Stomach smooth muscle (tissue), 2 donors: ENCODE measurements at regions not wholly inside any gene's neighbourhood (a gene's known extent, or its start where the extent isn't known, plus 50 kb on each side); places are given as distances from the start of the nearest gene placed in this dataset.

Source experiments
- H3K27ac ChIP-seq: one replicate; pipeline ENCODE4 v1.7.0; 2013; ENCODE audit warnings: mild to moderate bottlenecking, low read length, inconsistent platforms
- H3K27me3 ChIP-seq, 2 donors: one replicate each; pipeline ENCODE4 v1.7.0; 2013; ENCODE audit warnings: low read length in 2 of 2; ENCODE audit not compliant: insufficient read depth in 2 of 2, control insufficient read depth in 1 of 2
- H3K36me3 ChIP-seq, 2 donors: one replicate each; pipeline ENCODE4 v1.7.0; 2013; ENCODE audit warnings: low read length in 2 of 2; ENCODE audit not compliant: control insufficient read depth in 2 of 2, insufficient read depth in 2 of 2
- H3K4me1 ChIP-seq: one replicate; pipeline ENCODE4 v1.7.0; 2013; ENCODE audit warnings: low read length; ENCODE audit not compliant: control insufficient read depth, insufficient read depth
- H3K4me3 ChIP-seq, 2 donors: one replicate each; pipeline ENCODE4 v1.7.0; 2013; ENCODE audit warnings: low read length in 2 of 2
- H3K9ac ChIP-seq, 2 donors: one replicate each; pipeline ENCODE4 v1.7.0; 2013; ENCODE audit warnings: low read length in 2 of 2, mild to moderate bottlenecking in 1 of 2
- H3K9me3 ChIP-seq, 2 donors: one replicate each; pipeline ENCODE4 v1.7.0; 2013; ENCODE audit warnings: low read length in 2 of 2; ENCODE audit not compliant: control insufficient read depth in 2 of 2
- donor health status: healthy.
- donor health status: Pancreatic carcinoma.

GRCh38 chr5:58136406-58136805 lies 323.5 kb downstream of the PLK2 start:
- H3K27me3 ChIP-seq = no peaks in the 10 kb centered on the region
- H3K36me3 ChIP-seq = no peaks in the 10 kb centered on the region
- H3K27ac ChIP-seq = no peak overlapping the region
- H3K9ac ChIP-seq = no peak overlapping the region
- no peaks in the 10 kb centered on the region for H3K4me1 ChIP-seq
- no peaks in the 10 kb centered on the region for H3K9me3 ChIP-seq
- no peak overlapping the region for H3K4me3 ChIP-seq

DNA sequence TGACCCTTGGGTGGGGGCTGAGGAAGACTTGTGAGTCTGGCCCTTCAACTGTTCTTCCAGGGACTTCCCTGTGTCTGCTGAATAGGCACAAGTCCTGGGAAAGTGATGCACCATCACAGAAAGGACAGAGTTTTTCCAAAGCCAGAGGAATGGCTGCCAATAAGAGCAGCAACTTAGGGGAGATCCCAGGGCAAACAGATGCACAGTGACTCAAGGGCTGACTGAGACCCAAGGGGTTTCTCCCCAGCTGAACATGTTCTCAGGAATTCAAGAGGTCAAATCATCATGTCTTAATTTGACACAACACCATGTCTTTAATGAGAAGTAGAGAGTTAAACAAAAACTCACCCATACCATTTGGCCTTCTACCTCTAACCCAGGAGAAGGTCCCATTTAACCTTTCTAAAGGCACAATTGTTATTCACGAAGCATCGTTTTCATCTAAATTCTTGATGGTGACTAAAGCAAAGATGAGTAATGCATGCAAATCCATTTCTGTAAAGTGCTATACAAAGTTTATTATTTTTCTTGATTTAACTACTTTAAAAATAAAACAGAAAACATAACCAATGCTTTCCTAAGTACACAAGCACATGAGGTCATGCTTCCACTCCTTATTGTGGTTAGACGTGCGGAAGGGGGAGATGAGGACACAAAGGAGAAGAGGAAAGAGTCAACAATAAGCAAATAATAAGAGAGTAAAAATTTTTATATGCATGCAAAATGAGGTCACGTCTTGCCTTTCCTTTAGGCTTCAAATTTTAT lies 324.1 kb downstream of the PLK2 start:
- Histone ChIP-seq H3K27ac (no peak overlapping the region), H3K4me1 (no peaks in the 10 kb centered on the region), H3K27me3 (no peaks in the 10 kb centered on the region), H3K4me3 (no peak overlapping the region), H3K9me3 (no peaks in the 10 kb centered on the region), H3K36me3 (no peaks in the 10 kb centered on the region), H3K9ac (no peak overlapping the region)

DNA sequence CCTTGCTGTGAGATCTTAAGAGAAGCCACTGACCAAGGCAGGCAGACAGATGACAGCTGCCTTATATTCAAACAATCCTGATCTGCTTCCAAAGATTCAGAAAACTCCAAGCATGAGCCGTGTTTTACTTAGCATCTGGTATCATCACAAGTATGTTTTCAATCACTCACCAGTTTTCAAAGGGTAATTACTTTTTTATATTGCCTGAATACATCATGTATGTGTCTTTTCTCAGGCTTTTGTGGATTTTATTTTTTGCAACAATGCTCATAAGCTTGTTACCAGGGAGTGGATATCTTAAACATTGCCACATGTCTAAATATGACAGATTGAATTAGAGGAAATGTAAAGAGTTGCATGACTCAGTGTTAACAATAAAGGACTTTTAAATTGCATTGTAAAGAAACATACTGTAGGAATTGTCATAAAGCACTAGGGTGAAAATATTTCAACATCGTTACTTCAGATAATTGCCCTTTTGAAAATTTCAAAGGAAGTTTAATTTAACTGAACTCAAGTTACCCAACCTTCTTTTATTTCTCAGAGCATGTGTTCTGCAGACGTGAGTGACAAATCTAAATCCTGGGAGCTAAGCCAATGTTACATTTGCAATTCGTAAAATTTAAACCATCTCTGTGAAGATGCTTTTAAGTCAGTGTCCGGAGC lies 326.1 kb downstream of the PLK2 start:
- no peaks in the 10 kb centered on the region for H3K4me1 ChIP-seq
- no peaks in the 10 kb centered on the region for H3K9me3 ChIP-seq
- no peaks in the 10 kb centered on the region for H3K36me3 ChIP-seq
- no peak overlapping the region for H3K4me3 ChIP-seq
- H3K27ac ChIP-seq = no peak overlapping the region
- no peak overlapping the region for H3K9ac ChIP-seq
- no peaks in the 10 kb centered on the region for H3K27me3 ChIP-seq

DNA sequence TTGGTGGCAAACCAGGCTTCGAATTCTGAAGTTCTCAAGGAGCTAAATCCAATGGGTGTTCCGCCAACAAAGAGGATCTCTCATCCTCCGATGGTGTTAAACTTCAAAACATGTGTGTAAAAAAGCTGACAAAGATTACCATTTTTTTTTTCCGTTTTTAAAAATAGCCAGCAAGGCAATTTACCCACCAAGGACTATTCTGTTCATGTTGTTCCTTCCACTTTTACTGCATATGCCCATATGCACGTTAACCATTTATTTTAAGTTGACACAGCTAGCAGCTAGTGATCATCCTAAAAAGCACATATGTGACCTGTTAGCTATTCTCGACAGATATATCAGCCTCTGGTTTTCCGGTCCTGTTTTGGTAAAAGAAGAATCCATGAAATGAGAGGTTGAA lies 326.7 kb downstream of the PLK2 start:
- Histone ChIP-seq H3K36me3 (no peaks in the 10 kb centered on the region), H3K9me3 (no peaks in the 10 kb centered on the region), H3K4me1 (no peaks in the 10 kb centered on the region), H3K27ac (no peak overlapping the region), H3K4me3 (no peak overlapping the region), H3K9ac (no peak overlapping the region), H3K27me3 (no peaks in the 10 kb centered on the region)

DNA sequence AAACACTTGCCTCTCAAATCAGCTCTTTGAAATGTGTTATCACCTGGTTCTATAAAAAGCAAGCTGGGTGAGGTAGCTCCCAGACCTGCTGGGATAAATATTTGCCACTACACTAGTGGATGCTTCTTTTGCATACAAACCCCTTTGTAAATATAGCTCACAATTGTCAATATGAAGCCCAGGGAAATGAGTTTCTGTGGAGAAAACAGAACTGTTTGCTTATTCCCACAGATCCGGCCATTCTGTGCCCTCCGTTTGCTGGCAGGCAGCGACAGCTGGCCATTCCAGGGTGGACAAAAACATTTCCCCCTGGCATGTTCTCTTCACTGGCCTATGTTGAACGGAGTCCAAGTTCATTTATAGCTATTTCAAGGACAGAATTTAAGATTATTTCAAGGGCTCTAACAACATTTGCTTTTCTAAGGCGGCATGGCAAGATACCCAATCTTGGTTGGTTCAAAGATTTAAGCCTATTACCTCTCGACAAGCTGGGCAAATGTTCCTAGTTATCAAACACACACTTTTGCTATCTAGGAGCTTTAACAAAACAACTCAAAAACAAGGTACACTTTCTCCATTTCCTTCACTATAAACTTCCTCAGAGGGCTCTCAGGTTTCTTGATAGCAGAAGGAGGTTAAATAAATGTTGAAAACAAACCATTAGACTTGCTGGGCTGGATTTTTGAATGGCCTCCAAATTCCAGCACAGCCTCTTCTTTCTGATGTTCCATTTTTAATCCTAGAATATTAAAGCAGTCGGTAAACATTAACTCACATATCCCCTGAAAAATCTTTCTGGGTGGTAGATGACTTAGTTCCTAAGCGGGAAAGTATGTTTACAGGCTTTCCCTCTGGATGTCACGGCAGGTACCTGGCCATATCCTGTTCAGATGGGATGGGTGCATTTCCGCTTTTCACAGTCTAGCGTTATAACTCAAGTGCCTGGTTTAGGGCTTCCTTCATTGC lies 332.3 kb downstream of the PLK2 start:
- Histone ChIP-seq H3K27me3 (no peaks in the 10 kb centered on the region), H3K27ac (no peak overlapping the region), H3K9ac (no peak overlapping the region), H3K36me3 (no peaks in the 10 kb centered on the region), H3K9me3 (no peaks in the 10 kb centered on the region), H3K4me3 (no peak overlapping the region), H3K4me1 (no peaks in the 10 kb centered on the region)

- Histone ChIP-seq H3K4me1 (no peaks in the 10 kb centered on the region), H3K4me3 (no peak overlapping the region), H3K36me3 (no peaks in the 10 kb centered on the region), H3K9ac (no peak overlapping the region), H3K9me3 (no peaks in the 10 kb centered on the region), H3K27me3 (no peaks in the 10 kb centered on the region), H3K27ac (no peak overlapping the region)
These were observed 336.4 kb downstream of the PLK2 start for GRCh38 chr5:58123501-58123900.

DNA sequence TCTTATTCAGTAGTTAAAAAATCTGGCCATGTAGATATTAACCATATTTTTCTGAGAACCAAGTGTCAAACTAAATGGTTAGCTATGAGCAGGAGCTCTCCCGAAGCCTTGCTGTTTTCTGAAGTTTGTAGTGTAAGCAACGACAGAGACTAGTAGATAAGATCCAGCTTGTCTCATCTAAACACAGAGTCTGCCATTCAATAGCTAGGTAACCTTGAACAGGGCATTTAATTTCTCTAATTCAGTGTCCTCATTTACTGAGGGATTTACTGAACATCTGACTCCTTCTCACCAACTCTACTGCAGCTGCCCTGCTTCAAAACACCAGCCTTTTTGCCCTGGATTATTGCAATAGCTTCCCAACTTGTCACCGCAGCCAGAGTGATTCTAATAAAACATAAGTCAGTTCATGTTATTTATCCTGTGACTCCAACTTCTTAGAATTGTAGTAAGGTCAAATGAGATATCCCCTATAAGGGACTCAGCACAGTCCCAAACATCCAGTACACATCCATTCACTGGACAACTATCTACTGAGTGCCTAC lies 337.0 kb downstream of the PLK2 start:
- H3K27ac ChIP-seq = no peak overlapping the region
- no peak overlapping the region for H3K4me3 ChIP-seq
- H3K4me1 ChIP-seq = no peaks in the 10 kb centered on the region
- no peaks in the 10 kb centered on the region for H3K36me3 ChIP-seq
- H3K27me3 ChIP-seq = no peaks in the 10 kb centered on the region
- H3K9me3 ChIP-seq = no peaks in the 10 kb centered on the region
- no peak overlapping the region for H3K9ac ChIP-seq

DNA sequence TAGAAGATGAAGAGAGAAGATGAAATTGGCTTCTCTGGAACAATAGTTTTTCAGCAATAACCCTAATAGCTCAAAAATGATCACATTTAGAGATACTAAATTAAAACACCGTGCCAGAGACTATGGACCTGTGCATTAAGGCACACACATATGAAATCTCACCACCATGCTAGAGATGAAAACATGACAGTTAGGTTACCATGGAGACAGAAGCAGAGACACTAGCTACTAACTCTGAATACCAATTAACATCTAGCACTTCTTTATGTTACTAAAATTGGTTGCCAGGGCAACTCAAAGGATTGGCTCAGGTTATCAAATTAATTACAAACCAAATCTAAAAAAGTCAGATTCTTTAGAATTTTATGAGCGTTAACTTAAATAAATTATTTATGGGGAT lies 337.7 kb downstream of the PLK2 start:
- Histone ChIP-seq H3K36me3 (no peaks in the 10 kb centered on the region), H3K9me3 (no peaks in the 10 kb centered on the region), H3K4me1 (no peaks in the 10 kb centered on the region), H3K27ac (no peak overlapping the region), H3K27me3 (no peaks in the 10 kb centered on the region), H3K9ac (no peak overlapping the region), H3K4me3 (no peak overlapping the region)

DNA sequence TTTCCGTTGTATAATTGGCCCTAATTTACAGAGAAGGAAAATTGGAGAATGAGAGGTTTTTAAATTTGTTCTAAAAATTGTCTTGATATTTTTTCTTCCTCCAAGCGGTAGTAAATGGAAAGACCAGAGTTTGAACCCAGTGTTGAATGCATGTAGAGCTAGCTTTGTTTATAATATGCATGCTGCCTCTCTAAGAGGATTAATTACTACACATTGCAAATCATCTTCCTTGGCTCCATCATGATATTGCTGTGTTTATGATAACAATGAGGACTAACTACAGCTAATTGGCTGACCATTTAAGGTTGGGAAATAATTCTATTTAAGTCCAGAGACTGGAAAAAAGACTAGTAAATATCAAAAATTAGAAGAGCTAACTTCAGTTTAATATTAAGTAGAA lies 338.5 kb downstream of the PLK2 start:
- Histone ChIP-seq H3K27ac (no peak overlapping the region), H3K4me3 (no peak overlapping the region), H3K9ac (no peak overlapping the region), H3K4me1 (no peaks in the 10 kb centered on the region), H3K27me3 (no peaks in the 10 kb centered on the region), H3K9me3 (no peaks in the 10 kb centered on the region), H3K36me3 (no peaks in the 10 kb centered on the region)

DNA sequence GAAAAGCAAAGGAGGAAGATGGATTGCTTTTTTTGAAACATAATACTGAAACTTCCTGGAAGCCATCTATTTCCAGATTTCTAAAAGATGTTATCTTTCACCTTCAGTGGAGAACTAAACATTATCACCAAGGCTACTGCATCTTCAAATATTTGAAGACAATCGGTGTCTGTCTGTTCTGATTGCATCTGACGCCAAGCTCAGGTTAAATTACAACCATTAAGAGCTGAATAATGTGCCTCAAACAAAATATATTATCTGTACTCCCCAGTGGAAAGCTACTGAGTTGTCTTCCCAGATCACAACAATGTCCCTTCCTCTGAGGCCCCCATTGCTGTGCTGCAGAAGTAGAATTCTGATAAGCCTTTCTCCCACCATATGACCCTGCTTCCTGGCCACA lies 342.3 kb downstream of the PLK2 start:
- Histone ChIP-seq H3K36me3 (no peaks in the 10 kb centered on the region), H3K27ac (no peak overlapping the region), H3K4me3 (no peak overlapping the region), H3K9ac (no peak overlapping the region), H3K9me3 (no peaks in the 10 kb centered on the region), H3K4me1 (no peaks in the 10 kb centered on the region), H3K27me3 (no peaks in the 10 kb centered on the region)
